ENCODE measurements at regions not wholly inside any gene's neighbourhood (a gene's known extent, or its start where the extent isn't known, plus 50 kb on each side); places are given as distances from the start of the nearest gene placed in this dataset.
"Not testable (repeated sequence)": the region's sequence is repeated elsewhere in the genome, so short reads cannot be mapped to it uniquely, and the experiment has no call there.

DNA sequence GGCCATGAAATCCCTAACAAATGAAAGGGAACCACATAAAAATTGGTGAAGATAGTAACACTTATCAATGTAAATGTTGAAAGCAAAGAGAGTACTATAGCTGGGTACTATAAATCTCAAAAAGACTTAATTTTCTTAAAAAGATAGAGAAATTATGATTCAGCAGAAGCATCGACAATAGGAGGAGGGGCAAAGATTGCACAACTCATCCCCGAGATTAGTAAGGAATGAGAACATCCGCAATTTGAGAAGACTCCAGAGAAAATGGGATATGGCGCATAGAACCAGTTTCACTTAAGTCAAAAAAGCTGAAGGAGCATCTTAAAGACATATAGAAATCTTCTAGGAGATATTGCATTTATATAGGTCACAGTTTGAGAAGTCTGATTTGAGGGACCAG, 220.2 kb upstream of the SLC16A7 start:
- no peak for DNase-seq (ENCODE audit: low spot score)
- in situ Hi-C loops (cut with MboI; ENCODE audit: low sequenced_read_pairs, unreplicated experiment) = no loop called here
- TF ChIP-seq, protein P1, sequence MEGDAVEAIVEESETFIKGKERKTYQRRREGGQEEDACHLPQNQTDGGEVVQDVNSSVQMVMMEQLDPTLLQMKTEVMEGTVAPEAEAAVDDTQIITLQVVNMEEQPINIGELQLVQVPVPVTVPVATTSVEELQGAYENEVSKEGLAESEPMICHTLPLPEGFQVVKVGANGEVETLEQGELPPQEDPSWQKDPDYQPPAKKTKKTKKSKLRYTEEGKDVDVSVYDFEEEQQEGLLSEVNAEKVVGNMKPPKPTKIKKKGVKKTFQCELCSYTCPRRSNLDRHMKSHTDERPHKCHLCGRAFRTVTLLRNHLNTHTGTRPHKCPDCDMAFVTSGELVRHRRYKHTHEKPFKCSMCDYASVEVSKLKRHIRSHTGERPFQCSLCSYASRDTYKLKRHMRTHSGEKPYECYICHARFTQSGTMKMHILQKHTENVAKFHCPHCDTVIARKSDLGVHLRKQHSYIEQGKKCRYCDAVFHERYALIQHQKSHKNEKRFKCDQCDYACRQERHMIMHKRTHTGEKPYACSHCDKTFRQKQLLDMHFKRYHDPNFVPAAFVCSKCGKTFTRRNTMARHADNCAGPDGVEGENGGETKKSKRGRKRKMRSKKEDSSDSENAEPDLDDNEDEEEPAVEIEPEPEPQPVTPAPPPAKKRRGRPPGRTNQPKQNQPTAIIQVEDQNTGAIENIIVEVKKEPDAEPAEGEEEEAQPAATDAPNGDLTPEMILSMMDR (IDR thresholded peaks at IDR 0.05; ENCODE audit: borderline replicate concordance, control extremely low read depth, extremely low read depth, insufficient read depth, missing control alignments) = no peak

DNA sequence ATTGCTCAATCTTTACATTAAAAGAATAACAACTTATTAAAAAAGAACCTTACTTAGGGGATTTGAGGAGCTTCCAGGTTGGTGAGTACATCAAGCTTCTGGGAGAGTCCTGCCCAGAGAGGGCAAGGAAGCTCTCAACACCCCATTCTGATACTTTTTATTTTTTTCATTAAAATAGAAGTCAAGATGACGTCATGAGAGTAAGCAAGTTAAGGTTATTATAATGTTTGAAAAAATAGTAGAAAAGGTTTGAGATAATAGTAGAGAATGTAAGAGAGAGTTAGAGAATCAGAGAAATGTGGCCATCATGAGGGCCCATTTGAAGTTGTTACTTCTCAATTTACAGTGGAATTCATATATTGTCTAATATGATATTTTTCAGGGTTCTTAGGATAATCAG, 221.0 kb upstream of the SLC16A7 start:
- no peak for DNase-seq (ENCODE audit: low spot score)
- in situ Hi-C loops (cut with MboI; ENCODE audit: low sequenced_read_pairs, unreplicated experiment) = no loop called here
- TF ChIP-seq, protein P1 (IDR thresholded peaks at IDR 0.05; ENCODE audit: borderline replicate concordance, control extremely low read depth, extremely low read depth, insufficient read depth, missing control alignments) = no peak

DNA sequence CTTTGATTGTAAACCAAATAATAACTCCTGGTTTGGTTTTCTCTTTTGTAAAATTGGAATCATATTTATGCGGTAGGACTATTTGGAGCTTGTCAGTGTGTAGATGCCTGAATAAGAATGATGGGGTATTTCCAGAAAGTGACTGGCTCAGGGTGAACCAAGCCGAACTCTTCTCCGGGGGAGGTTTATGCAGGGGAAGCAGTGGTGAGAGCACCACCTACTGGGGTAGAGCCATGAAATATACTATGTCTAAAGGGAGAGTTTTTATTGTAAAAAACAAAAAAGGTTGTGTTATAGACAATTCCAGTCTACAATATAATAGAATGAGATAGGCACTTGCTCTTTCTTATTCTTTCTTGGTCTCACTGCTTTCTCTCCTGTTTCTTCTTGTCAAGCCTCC, 222.9 kb upstream of the SLC16A7 start:
- no peak for DNase-seq (ENCODE audit: low spot score)
- TF ChIP-seq, protein P1 (IDR thresholded peaks at IDR 0.05; ENCODE audit: borderline replicate concordance, control extremely low read depth, extremely low read depth, insufficient read depth, missing control alignments) = no peak
- in situ Hi-C loops (cut with MboI; ENCODE audit: low sequenced_read_pairs, unreplicated experiment) = no loop called here

DNA sequence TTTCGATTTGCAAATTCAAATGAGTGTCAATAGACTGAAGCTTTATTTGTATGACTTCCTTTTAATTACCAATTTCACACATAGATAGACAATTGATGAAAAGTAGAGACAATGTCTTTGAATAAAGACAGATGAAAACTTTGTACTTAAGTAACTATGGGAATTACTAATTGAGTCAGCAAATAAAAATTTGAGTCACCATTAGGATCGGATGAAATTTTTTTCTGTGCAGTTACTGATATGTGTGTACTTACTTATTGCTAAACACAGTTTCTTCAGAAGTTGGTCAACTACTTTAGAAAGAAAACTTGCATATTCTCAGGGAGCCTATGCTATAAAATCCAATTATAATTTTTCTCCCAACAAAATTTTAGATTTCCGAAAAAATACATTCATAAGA, 224.9 kb upstream of the SLC16A7 start:
- DNase-seq (ENCODE audit: low spot score) = no peak
- TF ChIP-seq, protein P1 (IDR thresholded peaks at IDR 0.05; ENCODE audit: borderline replicate concordance, control extremely low read depth, extremely low read depth, insufficient read depth, missing control alignments) = no peak
- in situ Hi-C loops (cut with MboI; ENCODE audit: low sequenced_read_pairs, unreplicated experiment) = no loop called here

DNA sequence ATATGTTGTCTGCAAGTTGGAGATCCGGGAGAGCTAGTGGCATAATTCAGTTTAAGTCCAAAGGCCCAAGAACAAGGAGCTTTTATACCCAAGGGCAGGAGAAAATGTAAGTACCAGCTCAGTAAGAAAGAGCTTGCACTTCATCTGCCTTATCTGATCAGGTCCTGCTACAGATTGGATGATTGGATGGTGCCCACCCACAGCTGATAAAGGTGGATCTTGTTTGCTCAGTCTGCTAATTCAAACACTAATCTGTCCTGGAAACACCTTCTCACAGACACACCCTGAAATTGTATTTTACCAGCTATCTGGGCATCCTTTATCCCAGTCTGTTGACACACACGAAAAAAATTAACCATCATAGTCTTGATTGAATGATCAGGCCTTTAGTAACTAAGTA, 230.7 kb upstream of the SLC16A7 start:
- DNase-seq (ENCODE audit: low spot score) = no peak
- in situ Hi-C loops (cut with MboI; ENCODE audit: low sequenced_read_pairs, unreplicated experiment) = no loop called here
- TF ChIP-seq, protein P1 (IDR thresholded peaks at IDR 0.05; ENCODE audit: borderline replicate concordance, control extremely low read depth, extremely low read depth, insufficient read depth, missing control alignments) = no peak

DNA sequence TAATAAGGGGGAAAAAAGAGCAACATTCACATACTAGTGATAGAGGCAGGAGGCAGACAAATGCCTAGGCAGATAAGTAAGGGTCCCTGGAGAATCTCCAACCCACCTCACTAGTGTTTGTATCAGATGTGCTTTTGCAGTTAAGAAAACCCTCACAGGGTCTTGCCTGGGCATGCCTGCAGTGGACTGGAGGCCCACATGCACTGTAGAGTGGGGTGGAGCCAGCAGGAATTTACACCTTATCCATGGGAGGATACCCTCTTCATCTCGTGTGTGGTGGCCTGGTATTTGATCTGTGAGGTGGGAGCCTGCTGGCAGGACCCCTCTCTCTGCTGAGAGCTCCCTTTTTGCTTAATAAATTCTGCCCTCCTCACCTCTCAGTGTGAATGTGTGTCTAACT, 238.0 kb upstream of the SLC16A7 start:
- no peak for DNase-seq (ENCODE audit: low spot score)
- TF ChIP-seq, protein P1 (IDR thresholded peaks at IDR 0.05; ENCODE audit: borderline replicate concordance, control extremely low read depth, extremely low read depth, insufficient read depth, missing control alignments) = no peak
- in situ Hi-C loops (cut with MboI; ENCODE audit: low sequenced_read_pairs, unreplicated experiment) = no loop called here

DNA sequence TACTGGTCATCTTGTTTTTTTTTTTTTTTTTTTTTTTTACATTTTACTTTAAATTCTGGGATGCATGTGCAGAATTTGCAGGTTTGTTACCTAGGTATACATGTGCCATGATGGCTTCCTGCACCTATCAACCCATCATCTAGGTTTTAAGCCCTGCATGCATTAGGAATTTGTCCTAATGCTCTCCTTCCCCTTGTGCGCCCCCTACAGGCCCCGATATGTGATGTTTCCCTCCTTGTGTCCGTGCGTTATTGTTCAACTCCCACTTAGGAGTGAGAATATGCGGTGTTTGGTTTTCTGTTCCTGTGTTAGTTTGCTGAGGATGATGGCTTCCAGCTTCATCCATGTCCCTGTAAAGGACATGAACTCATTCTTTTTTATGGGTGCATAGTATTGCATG, 249.6 kb upstream of the SLC16A7 start:
- in situ Hi-C loops (cut with MboI; ENCODE audit: low sequenced_read_pairs, unreplicated experiment); DNase-seq (ENCODE audit: low spot score): not testable (repeated sequence)
